22Rv1 (cell line): ENCODE measurements at regions not wholly inside any gene's neighbourhood (a gene's known extent, or its start where the extent isn't known, plus 50 kb on each side); places are given as distances from the start of the nearest gene placed in this dataset.

ENCODE experiments used
- H3K27ac ChIP-seq: fragments of 450-650 bp; 2 replicates; pipeline ENCODE4 v1.5.1; 2017
- CTCF ChIP-seq: fragments of 450-650 bp; IDR thresholded peaks from 2 replicates; pipeline ENCODE4 v1.5.1; 2017; ENCODE audit warnings: mild to moderate bottlenecking
- ZFX ChIP-seq: fragments of 450-650 bp; IDR thresholded peaks from 2 replicates; pipeline ENCODE4 v1.6.1; 2017; ENCODE audit warnings: antibody characterized with exemption, borderline replicate concordance

- no peak overlapping the region for H3K27ac ChIP-seq
- TF ChIP-seq ZFX (no peak), CTCF (no peak)
Observed at GRCh38 chr11:119906376-119906775, 177.4 kb upstream of the NECTIN1 start.

GRCh38 chr11:119905162-119905561, 176.2 kb upstream of the NECTIN1 start:
- H3K27ac ChIP-seq, result no peak overlapping the region
- no peak for TF ChIP-seq ZFX
- TF ChIP-seq CTCF, result no peak

GRCh38 chr11:119904531-119905035, 175.6 kb upstream of the NECTIN1 start:
- TF ChIP-seq CTCF (no peak), ZFX (no peak)
- no peak overlapping the region for H3K27ac ChIP-seq

- H3K27ac ChIP-seq, result no peak overlapping the region
- TF ChIP-seq ZFX (no peak), CTCF (no peak)
Observed at GRCh38 chr11:119903821-119904220, 174.8 kb upstream of the NECTIN1 start.

GRCh38 chr11:119903389-119903788, 174.4 kb upstream of the NECTIN1 start:
- TF ChIP-seq ZFX, result no peak
- no peak for TF ChIP-seq CTCF
- H3K27ac ChIP-seq, result no peak overlapping the region

GRCh38 chr11:119902656-119903231, 173.7 kb upstream of the NECTIN1 start:
- H3K27ac ChIP-seq, result no peak overlapping the region
- TF ChIP-seq CTCF (no peak), ZFX (no peak)

GRCh38 chr11:119901657-119902577, 172.9 kb upstream of the NECTIN1 start:
- H3K27ac ChIP-seq, result no peak overlapping the region
- TF ChIP-seq ZFX (no peak), CTCF (no peak)
